ENCODE measurements at regions not wholly inside any gene's neighbourhood (a gene's known extent, or its start where the extent isn't known, plus 50 kb on each side); places are given as distances from the start of the nearest gene placed in this dataset.

DNA sequence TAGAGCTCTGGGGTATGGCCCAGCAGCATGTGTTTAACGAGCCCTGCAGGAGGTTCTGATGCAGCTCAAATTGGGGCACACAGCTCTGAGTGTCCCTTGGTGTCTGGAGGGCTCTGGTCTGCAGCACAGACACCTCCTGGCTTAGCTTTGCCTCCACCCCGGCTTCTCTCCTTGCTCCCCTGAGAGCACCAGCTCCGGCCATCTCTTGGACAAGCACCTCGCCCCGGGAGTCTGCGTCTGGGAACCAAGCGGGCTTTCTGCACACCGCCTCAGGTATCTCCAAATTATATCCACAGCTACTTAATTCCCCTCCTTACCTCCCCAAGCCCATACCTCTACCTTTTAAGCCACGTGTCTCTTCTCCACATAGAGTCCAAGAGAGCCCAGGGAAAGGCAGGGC, 83.7 kb upstream of the IRX4 start:
- TF ChIP-seq CTCF (IDR thresholded peaks at IDR 0.05; ENCODE audit: insufficient read depth, low read depth, low read length) (no peak), EZH2 (IDR thresholded peaks at IDR 0.05; ENCODE audit: insufficient read depth, low read length) (no peak)

Data from astrocyte (in vitro differentiated cells and primary cell).